ENCODE measurements at regions not wholly inside any gene's neighbourhood (a gene's known extent, or its start where the extent isn't known, plus 50 kb on each side); places are given as distances from the start of the nearest gene placed in this dataset.

- Histone ChIP-seq H3K9me1 (ENCODE audit: control insufficient read depth, extremely low read depth, insufficient read depth, low read length) (no peaks in the 10 kb centered on the region), H2AFZ (ENCODE audit: control insufficient read depth, low read length) (no peak overlapping the region), H3K27ac (ENCODE audit: control insufficient read depth, insufficient read depth, low read length) (no peak overlapping the region), H3K27me3 (ENCODE audit: control insufficient read depth, extremely low read depth, insufficient read depth, low read length) (no peaks in the 10 kb centered on the region), H3K9ac (ENCODE audit: control insufficient read depth, extremely low read depth, insufficient read depth, low read length) (no peak overlapping the region), H4K20me1 (ENCODE audit: control insufficient read depth, extremely low read depth, insufficient read depth, low read length) (no peaks in the 10 kb centered on the region), H3K9me3 (ENCODE audit: control insufficient read depth, low read depth, low read length) (no peaks in the 10 kb centered on the region), H3K4me1 (ENCODE audit: control insufficient read depth, extremely low read depth, insufficient read depth, low read length) (no peaks in the 10 kb centered on the region), H3K79me2 (ENCODE audit: control insufficient read depth, insufficient read depth, low read length) (no peaks in the 10 kb centered on the region), H3K4me3 (ENCODE audit: control insufficient read depth in 2 of 3, extremely low read depth in 1 of 3, insufficient read depth in 2 of 3, low read depth in 1 of 3, low read length in 3 of 3) (no peak overlapping the region), H3K36me3 (ENCODE audit: control insufficient read depth in 2 of 2, extremely low read depth in 1 of 2, insufficient read depth in 2 of 2, low read length in 2 of 2) (no peaks in the 10 kb centered on the region), H3K4me2 (ENCODE audit: control insufficient read depth, extremely low read depth, insufficient read depth, low read depth, low read length) (no peak overlapping the region)
- no peak for FAIRE-seq
- no peak for TF ChIP-seq EZH2 (IDR thresholded peaks at IDR 0.05; ENCODE audit: low read length)
- no peak for TF ChIP-seq CTCF (optimal IDR thresholded peaks at IDR 0.05 in 1 of 3, IDR thresholded peaks at IDR 0.05 in 1 of 3, conservative IDR thresholded peaks at IDR 0.05 in 1 of 3; ENCODE audit: extremely low read depth in 1 of 3, insufficient read depth in 2 of 3, low read length in 3 of 3)
- dilution Hi-C loops (cut with MboI; ENCODE audit: extremely low pct_ligation_motif_present, low sequenced_read_pairs), result no loop called here
- no peak for DNase-seq (ENCODE audit: low read depth, low spot score)
Observed at GRCh38 chr7:9124320-9124719, 690.9 kb downstream of the NXPH1 start.

DNA sequence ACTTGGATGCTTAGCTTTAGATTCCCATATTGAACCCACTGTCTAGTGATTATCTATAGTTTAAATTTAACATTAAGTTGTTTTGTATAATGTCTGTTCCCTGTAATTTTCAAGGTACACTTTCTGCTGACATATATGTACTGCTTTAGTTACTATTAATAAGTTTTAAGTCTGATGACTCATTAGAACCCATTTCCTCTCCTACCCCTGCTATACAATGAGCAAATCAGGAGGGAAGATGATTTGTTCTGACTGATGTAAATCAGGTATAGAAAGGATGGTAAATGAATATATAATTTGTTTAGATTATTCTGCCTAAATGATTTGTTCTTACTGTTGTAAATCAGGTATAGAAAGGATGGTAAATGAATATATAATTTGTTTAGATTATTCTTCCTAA, 691.8 kb downstream of the NXPH1 start:
- no peak for FAIRE-seq

More for the DNA sequence above, 691.8 kb downstream of the NXPH1 start:
- Histone ChIP-seq H3K4me3 (ENCODE audit: control insufficient read depth in 2 of 3, extremely low read depth in 1 of 3, insufficient read depth in 2 of 3, low read depth in 1 of 3, low read length in 3 of 3) (no peak overlapping the region), H3K27ac (ENCODE audit: control insufficient read depth, insufficient read depth, low read length) (no peak overlapping the region), H3K9ac (ENCODE audit: control insufficient read depth, extremely low read depth, insufficient read depth, low read length) (no peak overlapping the region), H3K79me2 (ENCODE audit: control insufficient read depth, insufficient read depth, low read length) (no peaks in the 10 kb centered on the region), H3K27me3 (ENCODE audit: control insufficient read depth, extremely low read depth, insufficient read depth, low read length) (no peaks in the 10 kb centered on the region), H4K20me1 (ENCODE audit: control insufficient read depth, extremely low read depth, insufficient read depth, low read length) (no peaks in the 10 kb centered on the region), H2AFZ (ENCODE audit: control insufficient read depth, low read length) (no peak overlapping the region), H3K4me2 (ENCODE audit: control insufficient read depth, extremely low read depth, insufficient read depth, low read depth, low read length) (no peak overlapping the region), H3K9me1 (ENCODE audit: control insufficient read depth, extremely low read depth, insufficient read depth, low read length) (no peaks in the 10 kb centered on the region), H3K9me3 (ENCODE audit: control insufficient read depth, low read depth, low read length) (no peaks in the 10 kb centered on the region), H3K36me3 (ENCODE audit: control insufficient read depth in 2 of 2, extremely low read depth in 1 of 2, insufficient read depth in 2 of 2, low read length in 2 of 2) (no peaks in the 10 kb centered on the region), H3K4me1 (ENCODE audit: control insufficient read depth, extremely low read depth, insufficient read depth, low read length) (no peaks in the 10 kb centered on the region)
- dilution Hi-C loops (cut with MboI; ENCODE audit: extremely low pct_ligation_motif_present, low sequenced_read_pairs), result no loop called here
- no peak for DNase-seq (ENCODE audit: low read depth, low spot score)
- TF ChIP-seq EZH2 (IDR thresholded peaks at IDR 0.05; ENCODE audit: low read length) (no peak), CTCF (optimal IDR thresholded peaks at IDR 0.05 in 1 of 3, IDR thresholded peaks at IDR 0.05 in 1 of 3, conservative IDR thresholded peaks at IDR 0.05 in 1 of 3; ENCODE audit: extremely low read depth in 1 of 3, insufficient read depth in 2 of 3, low read length in 3 of 3) (no peak)

Measured in keratinocyte (primary cell).